GM13976 (cell line): ENCODE measurements at regions not wholly inside any gene's neighbourhood (a gene's known extent, or its start where the extent isn't known, plus 50 kb on each side); places are given as distances from the start of the nearest gene placed in this dataset.

Experiments
- DNase-seq: peaks from one replicate; pipeline ENCODE4 v3.0.0; 2012; ENCODE audit warnings: low spot score
- in situ Hi-C: fragments of 300-500 bp; cut with MboI; formaldehyde crosslinking; loops from one replicate; pipeline ENCODE4 v1.12.0; 2022; ENCODE audit warnings: low sequenced_read_pairs, mixed read lengths, inconsistent platforms; ENCODE audit not compliant: unreplicated experiment
- TF ChIP-seq, protein P1 (sequence below): IDR thresholded peaks from 2 replicates; pipeline ENCODE4 v1.5.1; 2012; ENCODE audit warnings: borderline replicate concordance, mild to moderate bottlenecking; ENCODE audit not compliant: insufficient read depth; ENCODE audit errors: extremely low read depth, missing control alignments, control extremely low read depth

DNA sequence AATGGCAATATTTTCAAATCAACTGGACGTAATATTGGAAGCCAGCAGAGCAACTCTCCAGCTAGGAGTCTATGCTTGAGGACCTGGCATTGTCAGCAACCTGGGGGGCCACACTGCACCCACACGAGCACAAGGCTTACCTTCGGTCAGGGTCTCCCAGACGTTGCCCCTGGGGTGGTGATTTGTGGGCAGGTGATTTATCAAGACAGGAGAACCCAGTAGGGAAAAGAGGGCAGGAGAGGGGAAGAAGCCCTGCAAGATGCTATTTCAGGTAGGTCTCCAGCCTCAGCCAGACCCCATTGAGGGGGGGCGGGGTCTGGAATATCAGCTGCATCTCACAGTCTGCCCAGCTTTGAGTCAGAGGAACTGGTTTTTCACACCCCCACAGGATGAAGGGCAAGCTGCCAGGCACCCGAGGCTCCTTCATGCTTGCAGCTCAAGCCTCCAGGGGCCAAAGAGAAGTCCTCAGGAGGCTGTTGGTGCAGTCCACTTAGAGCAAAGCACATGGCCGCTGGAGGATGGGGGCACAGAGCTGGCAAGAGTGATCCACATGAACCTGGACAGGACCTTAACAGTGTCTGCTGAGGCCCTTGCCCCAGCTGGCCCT lies 80.9 kb upstream of the UQCRFS1 start:
- no peak for DNase-seq
- TF ChIP-seq, protein P1, sequence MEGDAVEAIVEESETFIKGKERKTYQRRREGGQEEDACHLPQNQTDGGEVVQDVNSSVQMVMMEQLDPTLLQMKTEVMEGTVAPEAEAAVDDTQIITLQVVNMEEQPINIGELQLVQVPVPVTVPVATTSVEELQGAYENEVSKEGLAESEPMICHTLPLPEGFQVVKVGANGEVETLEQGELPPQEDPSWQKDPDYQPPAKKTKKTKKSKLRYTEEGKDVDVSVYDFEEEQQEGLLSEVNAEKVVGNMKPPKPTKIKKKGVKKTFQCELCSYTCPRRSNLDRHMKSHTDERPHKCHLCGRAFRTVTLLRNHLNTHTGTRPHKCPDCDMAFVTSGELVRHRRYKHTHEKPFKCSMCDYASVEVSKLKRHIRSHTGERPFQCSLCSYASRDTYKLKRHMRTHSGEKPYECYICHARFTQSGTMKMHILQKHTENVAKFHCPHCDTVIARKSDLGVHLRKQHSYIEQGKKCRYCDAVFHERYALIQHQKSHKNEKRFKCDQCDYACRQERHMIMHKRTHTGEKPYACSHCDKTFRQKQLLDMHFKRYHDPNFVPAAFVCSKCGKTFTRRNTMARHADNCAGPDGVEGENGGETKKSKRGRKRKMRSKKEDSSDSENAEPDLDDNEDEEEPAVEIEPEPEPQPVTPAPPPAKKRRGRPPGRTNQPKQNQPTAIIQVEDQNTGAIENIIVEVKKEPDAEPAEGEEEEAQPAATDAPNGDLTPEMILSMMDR: no peak
- in situ Hi-C loops: no loop called here

DNA sequence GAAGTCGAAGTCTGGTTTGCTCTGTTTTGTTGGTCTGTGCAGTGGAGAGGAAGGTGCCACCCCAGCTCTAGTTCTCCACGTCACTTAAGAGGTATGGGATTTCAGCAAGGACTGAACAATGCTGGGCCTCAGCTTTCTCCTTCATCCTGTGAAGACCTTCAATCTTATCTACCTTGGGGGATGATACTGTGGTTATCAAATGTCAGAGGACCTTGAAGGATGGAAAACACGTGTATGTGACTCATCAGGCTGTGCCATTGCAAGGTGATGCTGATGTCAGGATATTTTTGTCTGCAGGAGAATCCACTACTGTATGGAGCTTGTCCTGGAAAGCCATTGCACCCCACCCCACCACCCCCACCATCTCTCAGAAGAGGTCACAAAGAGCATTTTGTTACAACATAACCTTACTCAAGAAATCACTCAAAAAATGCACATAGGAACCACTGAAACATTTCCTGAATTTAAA lies 81.4 kb upstream of the UQCRFS1 start:
- in situ Hi-C loops: no loop called here
- TF ChIP-seq, protein P1: no peak
- DNase-seq: no peak

DNA sequence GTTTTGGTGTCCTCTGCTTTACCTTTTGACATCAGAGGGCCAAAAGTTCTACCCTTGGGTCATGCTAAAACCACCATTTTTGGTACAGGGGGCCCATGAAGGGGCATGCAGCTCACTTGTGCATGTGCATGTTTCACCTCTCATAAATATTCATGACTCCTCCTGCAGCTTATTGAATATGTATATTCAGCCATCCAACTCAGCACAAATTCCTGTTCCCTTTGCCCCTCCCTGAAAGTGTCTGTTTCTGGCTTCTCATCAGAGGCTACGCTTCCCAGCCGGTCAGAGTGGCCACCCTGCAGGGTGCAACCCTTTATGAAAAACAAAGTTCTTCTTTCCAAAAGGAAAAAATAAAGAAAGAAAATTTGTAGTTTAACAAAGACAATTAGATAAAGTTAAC lies 82.3 kb upstream of the UQCRFS1 start:
- no peak for DNase-seq
- TF ChIP-seq, protein P1: no peak
- in situ Hi-C loops: no loop called here

DNA sequence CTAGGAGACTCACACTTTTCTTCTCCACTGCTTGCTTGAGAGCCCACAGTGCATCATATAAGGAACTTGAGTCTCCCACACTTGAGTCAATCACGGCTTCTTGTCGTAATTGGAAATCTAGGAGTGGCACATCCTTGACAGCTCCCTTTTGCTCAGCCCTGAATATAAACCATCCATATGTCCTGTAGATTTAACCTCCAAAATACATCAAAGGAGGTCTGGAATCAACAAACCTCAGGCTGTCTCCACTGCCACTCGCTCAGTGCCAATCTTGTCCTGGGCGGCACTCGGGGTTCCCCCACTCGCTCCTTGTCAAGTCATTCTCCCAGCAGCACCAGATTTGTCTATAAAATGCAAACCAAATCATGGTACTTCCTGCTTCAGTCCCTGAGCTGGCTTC lies 84.4 kb upstream of the UQCRFS1 start:
- DNase-seq: no peak
- TF ChIP-seq, protein P1: no peak
- in situ Hi-C loops: no loop called here

DNA sequence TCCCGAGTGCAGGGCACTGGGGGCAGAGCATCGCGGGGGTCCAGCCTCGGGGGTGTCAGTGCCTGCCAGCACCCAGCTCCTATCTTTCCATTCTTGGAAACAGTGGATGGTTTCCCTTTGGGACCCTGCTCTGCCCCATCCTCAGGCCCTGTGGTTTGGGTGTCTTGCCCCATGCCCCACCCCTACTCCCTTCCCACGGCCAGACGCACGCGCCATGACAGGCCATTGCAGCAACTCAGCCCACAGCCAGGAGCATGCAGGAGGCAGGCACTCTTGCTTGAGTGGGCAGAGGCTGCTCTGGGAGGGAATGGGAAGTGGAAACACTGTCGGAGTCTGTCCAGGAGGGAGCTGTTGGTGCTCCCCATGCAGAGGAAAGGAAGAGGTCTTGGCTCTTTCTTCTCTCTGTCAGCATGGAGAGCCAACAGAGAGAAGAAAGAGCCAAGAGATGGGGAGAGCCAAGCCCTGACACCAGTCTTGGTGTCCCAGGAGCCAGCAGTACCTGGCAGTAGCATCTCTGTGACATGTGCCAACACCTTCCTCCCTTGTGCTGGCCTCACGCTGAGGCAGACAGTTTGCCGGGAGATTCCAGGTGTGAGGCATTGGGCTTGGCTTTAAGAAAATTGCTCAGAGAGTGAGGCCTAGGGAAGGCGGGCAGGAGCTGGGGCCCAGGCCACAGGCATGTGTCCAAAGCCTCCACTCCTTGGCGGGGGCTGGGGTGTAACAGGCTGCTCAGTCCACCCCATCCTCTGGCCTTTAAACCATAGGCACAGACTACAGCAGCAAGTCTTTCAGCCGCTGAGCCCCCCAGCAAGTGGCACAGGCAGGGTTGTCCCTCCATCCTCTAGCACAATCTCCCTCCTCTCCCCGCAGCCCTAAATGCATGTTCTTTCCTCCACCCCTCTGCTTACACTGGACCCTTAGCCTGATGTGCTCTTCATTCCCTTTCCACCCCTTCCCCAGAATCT lies 86.7 kb upstream of the UQCRFS1 start:
- DNase-seq: no peak
- in situ Hi-C loops: no loop called here
- TF ChIP-seq, protein P1: no peak

DNA sequence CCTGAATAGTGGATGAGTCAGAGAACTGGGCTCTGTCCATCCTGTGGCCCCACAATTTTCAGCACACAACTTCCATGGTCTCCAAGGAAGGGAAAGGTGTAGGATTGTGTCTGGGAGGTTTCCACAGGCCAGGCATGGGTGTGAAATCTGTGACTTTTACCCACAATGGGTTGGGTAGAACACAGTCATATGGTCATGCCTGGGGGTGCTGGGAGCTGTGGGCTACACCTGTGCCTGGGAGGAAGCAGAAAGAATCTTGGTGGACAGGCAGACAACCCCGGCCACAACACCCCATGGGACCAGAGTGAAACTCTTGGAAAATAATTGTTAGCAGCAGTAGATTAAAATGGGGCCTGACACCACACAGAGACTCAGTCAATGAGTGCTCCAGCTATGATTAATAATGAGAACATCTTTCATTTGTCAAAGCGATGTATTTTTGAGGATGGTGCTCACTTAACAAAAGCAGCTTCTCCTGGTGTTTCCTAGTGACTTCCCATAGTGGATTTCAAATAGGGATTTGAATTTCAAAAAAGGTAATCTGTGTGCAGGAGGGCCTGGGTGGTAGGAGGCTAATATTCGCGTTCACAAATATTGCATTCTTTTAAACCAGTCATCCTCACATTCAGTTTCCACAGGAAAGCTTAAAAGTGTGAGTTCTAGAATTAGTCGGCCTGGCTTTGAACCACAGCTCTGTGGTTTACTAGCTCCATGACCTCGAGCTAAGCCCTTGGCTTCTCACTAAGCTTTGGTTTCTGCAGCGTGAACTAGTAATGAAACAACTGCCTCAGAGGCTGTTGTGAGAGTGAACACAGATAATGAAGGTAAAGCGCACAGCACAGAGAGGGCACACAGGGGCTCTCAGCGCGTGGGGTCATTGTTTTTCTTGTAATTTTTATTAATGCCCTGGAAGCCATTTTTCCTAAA lies 89.3 kb upstream of the UQCRFS1 start:
- DNase-seq: no peak
- in situ Hi-C loops: no loop called here
- TF ChIP-seq, protein P1: no peak
